ENCODE measurements at regions not wholly inside any gene's neighbourhood (a gene's known extent, or its start where the extent isn't known, plus 50 kb on each side); places are given as distances from the start of the nearest gene placed in this dataset.

DNA sequence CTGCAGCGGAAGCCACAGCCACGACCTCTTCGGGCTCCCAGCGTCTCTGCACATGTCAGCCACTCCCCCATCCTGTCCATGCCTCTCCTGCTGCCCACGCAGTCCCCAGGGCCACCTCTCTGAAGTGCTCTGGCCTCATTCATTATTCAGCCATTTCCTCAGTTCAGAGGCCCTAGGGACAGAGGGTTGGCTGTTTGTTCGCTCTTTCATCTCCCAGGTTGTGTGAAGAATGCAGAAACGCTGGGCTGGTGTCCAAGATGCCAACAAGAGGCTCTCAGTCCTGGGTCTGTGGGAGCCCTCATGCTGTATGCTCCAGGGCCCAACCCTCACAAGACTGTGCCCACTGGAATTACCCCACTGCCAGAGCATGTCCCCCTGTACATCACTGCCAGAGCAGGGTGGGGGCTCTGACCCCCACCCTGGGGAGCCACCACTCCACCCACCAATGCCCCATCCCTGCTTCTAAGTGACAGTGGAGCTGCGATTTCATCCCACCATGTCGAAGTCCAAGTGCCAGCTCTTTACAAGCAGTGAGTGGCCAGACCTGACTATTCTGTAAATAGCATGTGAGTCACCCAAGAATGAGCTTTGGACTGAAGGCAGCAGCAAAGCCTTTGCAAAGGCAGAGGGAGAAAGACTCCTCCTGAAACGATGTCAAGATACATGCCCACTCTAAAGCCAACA is 209.6 kb downstream of the BUD13 start:
- no peak for DNase-seq (ENCODE audit: low read depth in 2 of 3, low spot score in 2 of 3)

DNA sequence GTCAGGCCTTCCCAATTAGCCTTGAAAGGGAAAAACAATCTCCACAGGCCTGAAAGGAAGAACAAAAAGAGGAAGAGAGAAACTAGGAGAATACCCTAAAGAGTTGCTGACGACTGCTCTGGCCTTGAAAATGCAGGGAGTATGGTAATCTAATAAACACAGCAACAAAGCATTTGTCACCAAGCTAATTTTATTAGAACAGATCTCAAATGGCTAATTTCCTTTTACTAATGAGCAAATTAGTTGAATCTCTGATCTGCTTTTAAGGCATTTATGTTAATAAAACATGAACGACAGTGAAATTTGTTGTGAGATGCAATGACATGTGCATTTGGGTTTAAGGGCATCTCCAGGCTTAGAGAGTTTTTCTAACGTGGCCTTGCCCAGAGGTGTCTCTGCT is 212.2 kb downstream of the BUD13 start:
- no peak for DNase-seq (ENCODE audit: low read depth in 2 of 3, low spot score in 2 of 3)

DNA sequence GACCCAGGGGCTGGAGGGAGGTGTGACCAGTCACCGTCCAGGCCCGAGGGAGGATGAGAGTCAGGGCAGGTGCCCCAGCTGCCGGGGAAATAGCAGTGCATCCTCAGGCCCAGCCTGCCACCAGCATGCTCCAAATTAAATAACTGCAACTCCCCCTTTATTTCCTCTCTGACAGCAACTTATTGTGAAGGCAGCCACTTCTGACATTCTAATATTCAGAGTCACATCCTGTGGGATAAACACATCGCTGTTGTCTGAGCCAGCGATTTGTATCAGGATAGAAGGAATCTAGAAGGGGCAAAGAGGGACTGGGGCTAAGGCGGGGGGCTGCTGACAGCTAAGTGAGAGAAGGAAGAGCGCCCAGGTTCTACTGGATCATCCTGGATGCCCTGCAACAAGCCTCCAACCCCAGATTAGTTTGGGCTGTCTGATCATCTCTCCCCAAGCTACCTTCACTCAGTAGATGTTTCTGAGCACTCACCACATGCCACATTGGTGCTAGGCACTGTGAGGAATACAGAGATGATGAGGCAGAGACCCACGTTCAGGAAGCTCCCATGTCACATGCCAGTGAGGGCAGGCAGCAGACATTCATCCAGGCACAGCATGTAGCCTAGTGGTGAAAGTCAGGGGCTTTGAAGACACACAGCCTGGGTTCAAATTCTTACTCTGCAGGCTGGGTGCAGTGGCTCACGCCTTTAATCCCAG is 214.1 kb downstream of the BUD13 start:
- no peak for DNase-seq (ENCODE audit: low read depth in 2 of 3, low spot score in 2 of 3)

DNA sequence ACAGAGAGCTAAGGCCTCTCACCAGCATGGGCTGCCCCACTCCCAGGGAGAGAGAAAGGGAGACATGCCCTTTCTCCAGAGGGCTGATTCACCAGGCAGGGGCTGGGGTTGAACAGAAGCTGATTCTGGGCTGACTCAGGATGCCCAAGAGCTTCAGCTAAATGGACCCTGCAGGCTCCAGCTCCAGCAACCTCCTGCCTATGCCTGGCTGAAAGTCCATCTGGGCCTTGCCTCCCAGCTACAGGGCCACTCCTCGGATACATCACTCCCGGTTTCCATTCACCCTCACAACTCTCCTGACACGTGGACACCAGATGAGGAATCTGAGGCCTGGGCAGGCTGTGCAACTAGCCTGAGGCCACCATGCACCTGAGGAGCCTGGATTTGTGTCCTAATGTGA is 215.5 kb downstream of the BUD13 start:
- DNase-seq (ENCODE audit: low read depth in 2 of 3, low spot score in 2 of 3), result no peak

DNA sequence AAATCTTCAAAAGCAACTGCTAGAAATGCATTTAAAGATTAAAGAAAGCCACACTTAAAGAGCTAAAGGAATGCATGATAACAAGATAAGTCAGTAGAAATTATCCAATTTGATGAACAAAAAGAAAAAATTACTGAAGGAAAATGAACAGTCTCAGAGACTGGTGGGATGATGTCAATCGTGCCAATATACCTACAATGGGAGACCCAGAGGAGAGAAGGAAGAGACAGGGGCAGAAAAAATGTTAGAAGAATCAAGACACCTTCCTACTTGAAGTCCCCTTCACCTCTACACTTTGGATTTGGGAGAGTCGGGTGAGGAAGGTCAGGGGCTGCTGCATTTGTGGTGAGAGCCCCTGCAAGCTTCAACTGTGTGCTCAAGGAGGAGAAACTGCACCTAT is 216.3 kb downstream of the BUD13 start:
- no peak for DNase-seq (ENCODE audit: low read depth in 2 of 3, low spot score in 2 of 3)

DNA sequence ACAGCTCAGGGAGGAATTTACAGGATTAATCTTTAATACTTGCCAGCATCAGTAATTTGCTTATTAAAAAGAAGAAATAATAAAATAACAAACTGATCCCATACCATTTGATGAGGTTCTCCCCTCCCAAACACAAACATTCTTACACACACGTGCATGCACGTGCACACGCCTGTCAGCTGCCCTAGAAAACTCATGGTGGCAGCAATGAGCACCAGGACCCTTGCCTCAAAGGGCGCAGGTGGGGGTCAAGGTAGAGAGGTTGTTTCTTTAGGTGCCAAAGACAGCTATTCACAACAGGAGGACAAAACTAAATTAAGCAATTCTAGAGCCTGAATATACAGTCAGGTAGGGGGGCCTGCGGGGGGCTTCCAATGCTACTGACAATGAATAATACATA is 219.3 kb downstream of the BUD13 start:
- DNase-seq (ENCODE audit: low read depth in 2 of 3, low spot score in 2 of 3), result no peak

DNA sequence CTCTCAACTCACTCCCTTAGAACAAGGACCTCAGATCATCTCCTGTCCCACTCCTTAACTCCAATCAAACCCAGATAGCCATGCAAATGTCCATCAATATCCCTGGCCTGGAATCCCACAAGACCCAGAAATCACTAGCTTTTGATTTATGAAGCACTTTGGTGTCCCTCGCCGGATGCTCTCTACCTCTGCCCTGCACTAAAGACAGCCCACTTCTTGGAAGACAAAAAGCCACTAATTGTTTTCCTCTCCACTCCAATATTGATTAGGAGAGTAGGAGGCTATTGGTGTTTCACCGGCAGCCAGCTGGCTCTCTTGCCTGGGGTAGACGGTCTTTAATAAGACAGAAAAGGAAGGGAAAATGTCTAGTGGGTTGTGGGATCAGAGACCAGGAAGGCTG is 221.2 kb downstream of the BUD13 start:
- DNase-seq (ENCODE audit: low read depth in 2 of 3, low spot score in 2 of 3), result no peak

DNA sequence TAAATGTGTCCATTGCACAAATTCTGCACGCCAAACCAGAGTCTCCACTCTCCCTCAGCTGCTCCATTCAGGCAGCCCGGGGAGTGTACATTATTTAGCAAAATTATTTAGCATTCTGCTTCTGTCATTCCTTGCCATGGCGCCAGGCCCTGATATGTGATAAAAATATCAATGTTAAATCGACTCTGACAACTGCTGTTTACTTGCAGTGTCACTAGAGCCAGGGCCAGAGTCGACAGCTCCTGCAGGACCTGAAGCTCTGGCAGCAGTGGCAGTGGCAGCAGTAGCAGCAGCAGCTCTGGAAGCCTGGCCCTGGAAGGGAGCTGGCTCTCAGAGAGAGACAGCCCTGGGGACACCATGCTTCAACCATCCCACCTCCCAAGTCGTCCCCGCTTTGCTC is 224.5 kb downstream of the BUD13 start:
- no peak for DNase-seq (ENCODE audit: low read depth in 2 of 3, low spot score in 2 of 3)

DNA sequence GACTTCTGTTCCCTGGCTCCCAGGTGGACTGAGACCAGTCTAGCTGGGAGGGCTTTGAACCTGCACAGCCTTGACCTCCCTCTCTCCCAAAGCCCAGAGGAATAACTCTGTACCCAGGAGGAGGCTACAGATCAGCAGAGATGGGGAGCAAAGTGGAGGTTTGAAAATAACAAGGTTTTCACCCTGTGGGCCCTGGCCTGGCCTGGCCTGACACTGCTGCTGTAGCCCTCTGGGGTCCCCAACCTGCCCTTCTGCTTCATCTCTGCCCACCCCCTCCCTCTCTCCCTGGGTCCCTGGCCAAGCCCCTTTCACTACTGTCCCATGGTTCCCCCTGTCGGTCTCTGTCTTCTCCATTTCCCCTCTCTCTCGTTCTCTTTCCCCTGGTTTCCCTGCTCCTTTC is 225.2 kb downstream of the BUD13 start:
- DNase-seq (ENCODE audit: low read depth in 2 of 3, low spot score in 2 of 3), result no peak

DNA sequence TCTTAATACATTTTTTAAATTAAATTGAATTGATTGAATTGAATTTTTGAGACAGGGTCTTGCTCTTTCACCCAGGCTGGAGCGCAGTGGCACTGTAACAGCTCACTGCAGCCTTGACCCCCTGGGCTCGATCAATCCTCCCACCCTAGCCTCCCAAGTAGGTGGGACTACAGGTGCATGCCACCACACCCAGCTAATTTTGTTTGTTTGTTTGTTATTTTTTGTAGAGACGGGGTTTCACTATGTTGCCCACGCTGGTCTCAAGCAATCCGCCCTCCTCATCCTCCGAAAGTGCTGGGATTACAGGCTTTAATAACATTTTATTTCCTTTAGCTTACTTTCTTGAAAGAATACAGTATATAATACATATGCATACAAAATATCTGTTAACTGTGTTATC is 226.9 kb downstream of the BUD13 start:
- no peak for DNase-seq (ENCODE audit: low read depth in 2 of 3, low spot score in 2 of 3)

DNA sequence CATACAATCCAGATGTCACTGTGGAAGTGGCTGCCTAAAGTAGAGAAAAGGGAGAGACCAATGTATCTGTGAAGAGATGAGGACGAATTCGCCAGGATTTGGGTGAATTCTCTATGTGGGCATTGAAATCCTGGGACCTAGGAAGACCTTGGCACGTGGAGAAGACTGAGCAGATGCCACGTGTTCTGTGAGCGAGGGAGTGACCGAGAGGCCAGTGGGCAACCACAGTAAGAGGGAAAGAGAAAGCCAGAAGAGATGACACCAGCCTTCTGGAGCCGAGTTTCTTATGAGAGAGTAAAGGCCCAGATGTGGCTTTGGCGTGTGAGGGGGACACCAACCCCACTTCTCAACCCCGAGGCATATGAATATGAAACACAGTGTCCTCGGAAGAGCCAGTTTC is 228.1 kb downstream of the BUD13 start:
- DNase-seq (ENCODE audit: low read depth in 2 of 3, low spot score in 2 of 3), result no peak

DNA sequence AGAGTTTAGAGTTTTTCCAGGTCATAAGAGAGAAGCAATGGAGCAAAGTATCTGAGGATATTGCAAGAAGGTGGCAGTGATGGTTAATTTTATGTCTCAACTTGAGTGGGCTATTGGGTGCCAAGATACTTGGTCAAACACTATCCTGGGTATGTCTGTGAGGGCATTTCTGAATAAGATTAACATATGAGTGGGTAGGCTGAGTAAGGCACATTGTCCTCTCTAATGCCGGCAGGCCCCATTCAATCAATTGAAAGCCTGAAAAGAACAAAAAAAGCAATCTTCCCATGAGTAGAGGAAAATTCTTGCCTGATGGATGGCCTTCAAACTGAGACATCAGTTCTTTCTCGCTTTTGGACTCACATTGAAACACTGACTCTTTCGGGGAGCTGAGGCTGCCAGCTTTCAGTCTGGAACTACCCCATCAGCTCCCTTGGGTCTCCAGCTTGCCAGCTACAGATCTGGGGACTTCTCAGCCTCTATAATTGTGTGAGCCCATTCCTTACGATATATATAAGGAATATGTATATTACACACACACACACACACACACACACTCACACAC is 228.8 kb downstream of the BUD13 start:
- no peak for DNase-seq (ENCODE audit: low read depth in 2 of 3, low spot score in 2 of 3)

DNA sequence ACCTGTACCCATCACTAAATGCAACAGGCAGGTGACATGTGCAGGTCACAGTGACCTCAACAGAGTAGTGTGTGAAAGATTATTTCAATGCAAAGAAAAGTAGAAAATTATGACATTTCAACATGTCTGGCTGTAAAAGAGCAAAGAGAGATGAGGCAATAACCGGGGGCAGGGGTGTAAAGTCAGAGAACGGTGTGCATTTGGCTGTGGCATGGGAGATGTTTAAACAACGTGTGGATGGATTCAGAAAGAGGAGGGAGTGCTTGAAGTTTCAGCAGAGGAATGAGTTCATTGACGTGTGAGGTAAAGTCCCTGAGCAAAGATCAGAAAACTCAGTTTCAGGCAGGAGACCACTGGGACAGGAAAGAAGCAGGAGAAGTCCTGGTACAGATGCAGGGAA is 229.7 kb downstream of the BUD13 start:
- DNase-seq (ENCODE audit: low read depth in 2 of 3, low spot score in 2 of 3), result no peak

DNA sequence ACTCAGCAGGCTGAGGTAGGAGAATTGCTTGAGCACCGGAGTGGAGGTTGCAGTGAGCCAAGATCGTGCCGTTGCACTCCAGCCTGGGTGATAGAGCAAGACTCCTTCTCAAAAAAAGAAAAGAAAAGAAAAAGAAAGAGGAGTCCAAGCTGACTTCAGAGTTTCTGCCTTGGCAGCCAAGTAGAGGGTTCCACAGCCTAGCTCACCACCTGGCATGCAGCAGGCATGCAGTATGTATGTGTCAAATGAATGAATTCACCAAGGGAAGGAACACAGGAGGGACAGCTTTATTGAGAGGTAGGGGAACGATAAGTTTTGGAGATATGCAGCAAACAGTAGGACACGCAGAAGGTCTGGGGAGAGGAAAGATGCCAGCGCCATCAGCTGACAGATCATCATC is 230.4 kb downstream of the BUD13 start:
- DNase-seq (ENCODE audit: low read depth in 2 of 3, low spot score in 2 of 3), result no peak

DNA sequence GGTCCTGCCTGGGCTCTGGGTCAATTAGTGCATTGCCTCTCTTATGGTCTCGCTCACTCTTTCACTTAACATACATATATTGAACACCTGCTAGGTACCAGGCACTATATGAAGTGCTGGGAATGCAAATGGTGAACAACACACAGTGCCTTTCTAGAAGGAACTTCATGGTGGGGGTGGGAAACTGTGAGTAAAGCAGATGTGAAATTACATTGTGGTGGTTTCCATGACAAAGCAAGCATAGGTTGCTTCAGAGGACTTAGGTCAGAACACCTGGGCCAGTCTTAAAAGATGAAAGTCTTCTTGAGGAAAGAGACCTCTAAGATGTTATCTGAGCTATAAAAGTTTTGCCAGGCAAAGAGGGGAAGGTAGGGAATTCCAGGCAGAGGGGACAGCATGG is 231.3 kb downstream of the BUD13 start:
- DNase-seq (ENCODE audit: low read depth in 2 of 3, low spot score in 2 of 3), result no peak

DNA sequence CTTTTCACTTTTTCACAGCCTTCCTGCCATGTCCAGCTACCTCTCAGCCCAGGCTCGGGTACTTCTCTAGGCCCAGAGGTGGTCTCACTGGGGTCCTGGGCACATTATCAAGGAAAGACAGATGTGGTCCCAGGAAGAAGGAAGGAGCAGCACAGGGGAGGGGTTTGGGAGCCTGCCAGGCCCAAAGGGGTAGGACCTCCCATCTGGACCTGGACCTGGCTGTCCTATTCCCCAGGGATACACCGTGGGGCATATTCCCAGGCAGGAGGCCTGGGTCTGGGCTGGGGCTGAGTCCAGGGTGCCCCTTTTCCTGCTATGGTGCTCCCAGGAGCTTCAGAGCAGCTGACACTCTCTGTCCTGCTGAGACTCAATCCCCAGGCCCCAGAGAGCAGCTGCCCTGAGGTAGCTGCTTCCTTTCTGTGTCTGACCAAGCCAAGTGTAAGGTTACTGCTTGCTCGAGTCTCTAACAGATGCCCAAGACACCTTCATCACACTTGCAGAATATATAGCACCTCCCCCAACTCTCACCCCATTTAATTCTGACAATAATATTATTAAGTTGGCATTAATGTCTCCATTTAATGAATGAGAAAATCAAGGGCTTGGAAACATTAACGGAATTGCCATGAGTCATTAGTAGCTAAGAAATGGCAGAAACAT is 232.0 kb downstream of the BUD13 start:
- DNase-seq (ENCODE audit: low read depth in 2 of 3, low spot score in 2 of 3), result no peak

DNA sequence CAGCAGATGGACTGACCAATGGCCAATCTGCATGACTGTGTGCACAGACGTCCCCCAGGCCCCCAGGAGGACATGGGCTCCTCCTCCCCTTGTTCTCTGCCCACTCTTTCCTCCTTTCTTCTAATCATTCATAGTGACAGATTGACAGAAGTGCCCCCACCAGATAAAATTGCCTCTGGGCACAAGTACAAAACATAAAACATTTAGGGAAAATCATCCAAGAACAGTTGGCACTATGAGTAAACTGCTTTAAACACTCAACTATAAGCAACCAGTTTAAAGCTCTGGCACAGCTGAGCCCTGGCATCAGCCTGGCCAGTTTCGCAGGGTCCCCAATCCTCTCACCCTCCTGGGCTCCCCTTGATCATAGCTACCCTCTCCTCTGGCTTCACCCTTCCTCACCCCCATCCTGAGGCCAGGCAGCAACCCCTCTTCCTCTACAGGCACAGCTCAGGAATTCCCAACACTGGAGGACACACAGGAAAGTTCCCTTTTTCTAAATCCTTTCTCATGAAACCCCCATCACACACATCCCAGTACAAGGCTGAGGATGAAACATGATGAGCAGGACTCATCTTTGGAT is 232.9 kb downstream of the BUD13 start:
- no peak for DNase-seq (ENCODE audit: low read depth in 2 of 3, low spot score in 2 of 3)

DNA sequence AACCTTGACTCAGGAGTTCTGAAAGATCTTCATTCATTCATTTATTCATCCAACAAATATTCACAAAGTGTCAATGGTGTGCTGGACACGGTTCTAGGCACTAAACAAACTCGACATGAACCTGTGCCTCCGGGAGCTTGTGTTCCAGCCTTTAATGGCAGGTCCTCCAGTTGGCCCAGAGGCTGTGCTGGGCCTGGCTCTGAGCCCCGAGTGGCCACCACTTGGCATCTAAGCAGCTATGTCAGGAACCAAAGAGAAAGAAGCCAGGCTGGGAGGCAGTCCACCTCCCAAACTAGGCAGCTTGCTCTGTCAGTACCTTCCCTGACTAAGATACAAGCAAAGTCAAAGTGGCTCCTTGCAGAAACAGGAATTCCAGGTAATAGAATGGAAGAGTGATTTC is 233.6 kb downstream of the BUD13 start:
- no peak for DNase-seq (ENCODE audit: low read depth in 2 of 3, low spot score in 2 of 3)

DNA sequence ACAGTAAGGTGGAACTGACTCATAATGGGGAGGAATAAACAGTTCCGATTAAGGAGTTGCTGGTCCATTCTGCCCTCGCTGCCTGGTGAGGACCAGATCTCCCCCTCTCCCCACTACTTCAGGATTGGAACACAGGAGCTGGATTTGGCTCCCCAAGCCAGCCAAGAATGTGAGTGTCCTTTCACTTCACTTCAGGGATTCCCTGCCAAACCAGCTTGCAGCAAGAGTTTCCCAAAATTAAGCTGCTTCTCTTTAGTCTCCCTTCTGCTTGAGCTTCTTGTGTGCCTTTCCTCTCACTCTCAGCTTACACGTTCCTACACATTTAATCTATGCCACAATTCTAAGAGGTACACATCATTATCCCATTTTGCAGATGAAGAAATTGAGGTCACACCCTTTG is 234.1 kb downstream of the BUD13 start:
- no peak for DNase-seq (ENCODE audit: low read depth in 2 of 3, low spot score in 2 of 3)

DNA sequence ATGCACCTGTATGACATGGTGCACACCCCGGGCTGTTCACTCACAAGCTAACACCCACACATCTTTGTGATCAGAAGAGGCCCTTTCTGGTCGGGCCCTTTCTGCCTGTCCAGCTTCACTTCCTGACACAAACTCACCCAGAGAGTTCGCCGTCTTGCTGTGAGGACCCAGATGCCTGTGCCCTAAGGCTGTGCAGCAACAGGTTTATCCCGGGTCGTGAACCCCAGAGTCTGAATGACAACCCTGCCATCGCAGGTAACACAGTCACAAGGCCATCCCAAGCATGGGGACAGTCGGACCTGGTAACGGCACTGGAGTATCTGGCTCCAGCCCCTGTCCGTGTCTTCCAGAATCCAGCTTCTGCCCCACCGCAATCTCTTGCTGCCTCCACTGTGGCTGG is 235.1 kb downstream of the BUD13 start:
- no peak for DNase-seq (ENCODE audit: low read depth in 2 of 3, low spot score in 2 of 3)

DNA sequence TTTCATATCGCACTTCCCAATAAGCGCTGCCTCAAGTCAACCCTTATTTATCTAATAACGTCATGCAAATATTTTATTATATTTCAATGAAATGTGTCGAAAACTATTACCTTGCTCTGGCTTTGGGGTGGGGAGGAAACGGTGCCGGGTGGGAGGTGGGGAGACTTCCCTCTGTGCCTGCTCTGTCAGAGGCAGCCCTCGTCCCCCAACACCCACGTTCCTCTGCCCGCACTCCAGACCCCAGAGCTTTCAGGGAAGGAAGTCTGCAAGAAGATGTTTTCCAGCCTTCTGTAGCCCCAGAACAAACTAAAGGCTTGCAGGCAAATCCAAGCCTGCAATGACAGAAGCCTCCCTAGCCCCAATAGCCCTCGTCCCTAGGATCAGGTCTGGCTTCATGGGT is 235.7 kb downstream of the BUD13 start:
- DNase-seq (ENCODE audit: low read depth in 2 of 3, low spot score in 2 of 3), result no peak

DNA sequence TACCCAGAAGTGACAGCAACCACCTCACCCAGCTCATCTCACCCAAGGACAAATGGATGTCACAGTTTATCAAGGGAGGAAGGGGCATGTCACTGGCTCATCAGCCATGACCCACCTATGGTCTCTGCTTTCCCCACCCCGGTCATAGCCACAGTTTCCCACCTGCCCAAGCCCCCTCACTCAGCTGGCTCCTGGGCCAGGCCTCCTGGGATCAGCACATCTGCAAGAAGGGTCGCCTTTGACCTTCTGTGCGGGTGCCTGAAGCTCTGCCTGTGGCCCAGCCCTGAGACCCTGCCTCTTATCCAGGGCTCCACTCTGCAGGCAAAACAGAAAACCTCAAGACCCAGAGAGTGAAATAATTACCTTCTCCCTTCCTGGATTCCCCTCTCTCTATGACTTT is 236.4 kb downstream of the BUD13 start:
- no peak for DNase-seq (ENCODE audit: low read depth in 2 of 3, low spot score in 2 of 3)

Measured in activated CD8-positive, alpha-beta memory T cell treated with anti-CD3 and anti-CD28 coated beads for 48 hours (primary cell).